ENCODE measurements at regions not wholly inside any gene's neighbourhood (a gene's known extent, or its start where the extent isn't known, plus 50 kb on each side); places are given as distances from the start of the nearest gene placed in this dataset.

GRCh38 chr13:85631801-85632200 lies 167.4 kb downstream of the SLITRK6 start:
- H3K4me3 ChIP-seq, result no peak overlapping the region
- H3K27ac ChIP-seq, result no peak overlapping the region
- no peak for ATAC-seq
- H3K4me1 ChIP-seq, result no peaks in the 10 kb centered on the region
- no peaks in the 10 kb centered on the region for H3K27me3 ChIP-seq (ENCODE audit: low read depth)
- DNase-seq, result no peak
- no peaks in the 10 kb centered on the region for H3K36me3 ChIP-seq
- intact Hi-C loops (cut with DNase I), result no loop called here
- H3K9me3 ChIP-seq, result no peaks in the 10 kb centered on the region
- TF ChIP-seq CTCF (IDR thresholded peaks at IDR 0.05), result no peak

GRCh38 chr13:85626603-85627002 lies 172.6 kb downstream of the SLITRK6 start:
- no peaks in the 10 kb centered on the region for H3K36me3 ChIP-seq
- intact Hi-C loops (cut with DNase I), result no loop called here
- no peak overlapping the region for H3K27ac ChIP-seq
- H3K4me3 ChIP-seq, result no peak overlapping the region
- H3K9me3 ChIP-seq, result no peaks in the 10 kb centered on the region
- DNase-seq (no peak), ATAC-seq (no peak)
- H3K4me1 ChIP-seq, result no peaks in the 10 kb centered on the region
- H3K27me3 ChIP-seq (ENCODE audit: low read depth), result no peaks in the 10 kb centered on the region
- TF ChIP-seq CTCF (IDR thresholded peaks at IDR 0.05), result no peak

- H3K9me3 ChIP-seq, result no peaks in the 10 kb centered on the region
- intact Hi-C loops (cut with DNase I), result no loop called here
- H3K27me3 ChIP-seq (ENCODE audit: low read depth), result no peaks in the 10 kb centered on the region
- no peak overlapping the region for H3K27ac ChIP-seq
- no peaks in the 10 kb centered on the region for H3K36me3 ChIP-seq
- DNase-seq (no peak), ATAC-seq (no peak)
- no peaks in the 10 kb centered on the region for H3K4me1 ChIP-seq
- no peak overlapping the region for H3K4me3 ChIP-seq
- no peak for TF ChIP-seq CTCF (IDR thresholded peaks at IDR 0.05)
These were observed 179.9 kb downstream of the SLITRK6 start for GRCh38 chr13:85619321-85619720.

GRCh38 chr13:85618521-85618920 lies 180.7 kb downstream of the SLITRK6 start:
- Histone ChIP-seq H3K9me3 (no peaks in the 10 kb centered on the region), H3K4me3 (no peak overlapping the region)

GRCh38 chr13:85616275-85616674 lies 182.9 kb downstream of the SLITRK6 start:
- Histone ChIP-seq H3K27me3 (ENCODE audit: low read depth) (no peaks in the 10 kb centered on the region), H3K27ac (no peak overlapping the region), H3K36me3 (no peaks in the 10 kb centered on the region), H3K4me3 (no peak overlapping the region), H3K9me3 (no peaks in the 10 kb centered on the region), H3K4me1 (no peaks in the 10 kb centered on the region)
- no peak for TF ChIP-seq CTCF (IDR thresholded peaks at IDR 0.05)
- intact Hi-C loops (cut with DNase I), result no loop called here
- ATAC-seq, result no peak
- DNase-seq, result no peak

More at GRCh38 chr13:85618521-85618920, 180.7 kb downstream of the SLITRK6 start:
- Histone ChIP-seq H3K27me3 (ENCODE audit: low read depth) (no peaks in the 10 kb centered on the region), H3K4me1 (no peaks in the 10 kb centered on the region), H3K27ac (no peak overlapping the region), H3K36me3 (no peaks in the 10 kb centered on the region)
- intact Hi-C loops (cut with DNase I), result no loop called here
- DNase-seq, result no peak
- ATAC-seq, result no peak
- no peak for TF ChIP-seq CTCF (IDR thresholded peaks at IDR 0.05)

- Histone ChIP-seq H3K36me3 (no peaks in the 10 kb centered on the region), H3K4me3 (no peak overlapping the region), H3K9me3 (no peaks in the 10 kb centered on the region), H3K4me1 (no peaks in the 10 kb centered on the region), H3K27ac (no peak overlapping the region), H3K27me3 (ENCODE audit: low read depth) (no peaks in the 10 kb centered on the region)
- ATAC-seq (no peak), DNase-seq (no peak)
- intact Hi-C loops (cut with DNase I), result no loop called here
- no peak for TF ChIP-seq CTCF (IDR thresholded peaks at IDR 0.05)
These were observed 184.2 kb downstream of the SLITRK6 start for GRCh38 chr13:85615031-85615430.
